GM18508 (cell line): ENCODE measurements at regions not wholly inside any gene's neighbourhood (a gene's known extent, or its start where the extent isn't known, plus 50 kb on each side); places are given as distances from the start of the nearest gene placed in this dataset.
"Not testable (repeated sequence)": the region's sequence is repeated elsewhere in the genome, so short reads cannot be mapped to it uniquely, and the experiment has no call there.

Experiments
- ATAC-seq: cut with Tn5 transposase; IDR thresholded peaks from one replicate; pipeline ENCODE4 v1.9.1; 2021; ENCODE audit warnings: moderate number of reproducible peaks; ENCODE audit not compliant: insufficient read depth, unreplicated experiment

DNA sequence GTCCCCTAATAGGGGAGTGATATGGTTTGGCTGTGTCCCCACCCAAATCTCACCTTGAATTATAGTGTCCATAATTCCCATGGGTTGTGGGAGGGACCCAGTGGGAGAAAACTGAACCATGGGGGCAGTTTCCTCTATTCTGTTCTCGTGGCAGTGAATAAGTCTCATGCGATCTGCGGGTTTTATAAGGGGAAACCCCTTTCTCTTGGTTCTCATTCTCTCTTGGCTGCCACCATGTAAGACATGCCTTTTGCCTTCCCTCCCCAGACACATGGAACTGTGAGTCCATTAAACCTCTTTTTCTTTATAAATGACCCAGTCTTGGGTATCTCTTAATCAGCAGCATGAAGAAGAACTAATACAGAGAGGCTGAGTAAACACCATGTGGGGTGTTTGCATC lies 156.0 kb downstream of the NPIPB11 start:
- not testable (repeated sequence) for ATAC-seq

DNA sequence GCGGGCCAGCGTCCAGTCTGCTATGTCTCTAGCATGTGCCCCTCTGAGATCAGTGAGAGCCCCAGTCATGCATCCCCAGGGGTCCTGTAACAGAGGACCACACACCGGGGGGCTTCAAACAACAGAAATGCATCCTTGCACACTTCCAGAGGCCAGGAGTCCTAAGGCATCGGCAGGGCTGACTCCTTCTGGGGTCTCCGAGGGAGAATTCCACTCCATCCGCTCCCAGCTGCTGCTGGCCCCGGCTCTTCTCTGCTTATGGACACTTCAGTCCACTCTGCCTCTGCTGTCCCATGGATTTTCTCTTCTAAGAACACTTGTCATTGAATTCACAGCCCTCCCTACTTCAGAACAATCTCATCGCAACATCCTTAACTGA lies 157.6 kb downstream of the NPIPB11 start:
- not testable (repeated sequence) for ATAC-seq

DNA sequence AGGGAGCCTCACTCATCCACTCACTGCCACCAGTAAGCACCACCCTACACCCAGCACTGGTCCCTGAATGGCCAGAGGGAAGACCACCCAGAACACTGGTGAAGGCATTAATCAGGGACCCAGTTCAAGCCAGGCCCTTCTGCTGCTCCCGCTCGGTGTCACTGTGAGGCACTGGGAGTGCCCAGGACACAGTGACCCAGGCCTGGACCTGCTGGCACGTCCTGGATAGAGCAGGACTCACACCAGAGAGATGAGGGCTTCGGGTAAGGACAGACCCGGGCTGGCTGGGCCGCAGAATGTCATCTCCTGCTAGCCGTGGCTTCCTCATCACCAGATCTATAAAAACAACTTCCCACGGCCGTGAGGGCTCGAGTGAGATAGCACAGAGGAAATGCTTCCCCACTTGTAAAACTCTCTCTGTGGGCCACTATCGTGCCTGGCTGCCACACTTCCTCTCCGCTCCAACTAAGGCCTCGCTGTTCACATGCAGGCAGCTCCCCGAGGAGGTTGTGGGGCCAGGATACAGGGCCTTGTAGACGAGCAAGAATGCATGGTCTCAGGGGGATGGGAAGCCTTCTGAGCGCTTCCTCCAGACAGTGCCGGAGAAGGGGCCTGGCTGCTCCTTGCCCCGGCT lies 158.1 kb downstream of the NPIPB11 start:
- not testable (repeated sequence) for ATAC-seq

DNA sequence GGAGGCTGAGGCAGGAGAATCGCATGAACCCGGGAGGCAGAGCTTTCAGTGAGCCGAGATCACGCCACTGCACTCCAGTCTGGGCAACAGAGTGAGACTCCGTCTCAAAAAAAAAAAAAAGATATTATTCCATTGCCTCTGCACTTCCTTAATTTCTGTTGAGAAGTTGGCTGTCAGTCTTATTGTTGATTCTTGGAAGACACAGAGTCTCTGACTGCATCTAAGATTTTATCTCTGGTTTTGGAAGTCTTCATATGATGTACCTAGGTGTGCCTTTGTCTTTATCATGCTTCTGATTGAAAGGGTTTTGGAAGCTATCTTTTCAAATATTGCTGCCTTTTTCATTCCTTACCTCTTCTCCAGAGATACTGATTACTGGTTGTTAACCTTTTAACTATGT lies 160.4 kb downstream of the NPIPB11 start:
- ATAC-seq = not testable (repeated sequence)

DNA sequence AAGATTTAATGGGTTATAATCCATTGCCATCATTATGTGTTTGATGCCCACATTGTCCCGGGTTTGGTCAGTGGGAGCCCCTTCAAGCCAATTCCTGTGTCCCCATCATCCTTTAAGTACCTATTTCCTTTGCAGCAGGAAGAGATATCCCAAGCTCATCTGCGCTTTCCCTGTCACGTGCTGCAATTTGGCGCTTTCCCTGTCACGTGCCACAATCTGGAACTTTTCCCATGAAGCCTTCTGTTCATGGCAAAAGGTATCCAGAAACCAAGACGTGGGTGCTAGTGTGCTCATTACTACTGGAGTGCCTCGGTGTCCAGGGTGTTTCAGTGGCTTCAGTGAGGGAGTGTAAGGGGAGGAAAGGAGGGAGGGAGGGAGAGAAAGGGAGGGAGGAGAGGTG lies 168.5 kb downstream of the NPIPB11 start:
- ATAC-seq = no peak

DNA sequence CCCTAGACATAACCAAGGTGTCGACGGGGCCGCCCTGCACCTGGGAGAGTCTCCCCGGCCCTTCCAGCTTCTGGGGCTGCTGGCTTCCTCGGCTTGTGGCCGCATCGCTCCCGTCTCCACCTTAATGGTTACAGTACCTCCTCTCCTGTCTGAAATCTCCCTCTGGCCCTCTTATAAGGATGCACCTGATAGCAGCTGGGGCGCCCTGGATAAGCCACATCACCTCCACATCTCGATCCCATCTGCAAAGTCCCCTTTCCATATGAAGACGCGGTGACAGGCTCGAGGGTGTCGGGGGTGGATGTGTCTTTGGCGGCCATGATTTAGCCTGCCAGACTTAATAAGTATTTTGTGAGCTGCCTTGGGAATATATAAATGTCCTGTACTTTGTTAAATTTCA lies 169.0 kb downstream of the NPIPB11 start:
- not testable (repeated sequence) for ATAC-seq

DNA sequence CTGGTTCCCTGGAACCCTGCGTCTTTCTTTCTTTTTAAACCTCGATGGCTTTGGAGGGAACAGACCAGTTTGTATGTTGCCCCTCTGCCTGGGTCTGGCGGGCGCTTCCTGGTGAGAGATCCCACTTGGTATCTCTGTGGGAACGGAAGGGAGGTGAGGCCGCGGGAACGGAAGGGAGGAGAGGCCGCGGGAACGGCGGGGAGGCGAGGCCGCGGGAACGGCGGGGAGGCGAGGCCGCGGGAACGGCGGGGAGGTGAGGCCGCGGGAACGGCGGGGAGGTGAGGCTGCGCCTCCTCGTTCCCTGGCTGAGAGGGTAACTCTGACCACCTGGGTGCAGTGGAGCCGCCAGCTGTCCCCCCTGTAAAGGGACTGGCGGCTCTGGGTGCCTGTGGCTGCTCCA lies 169.5 kb downstream of the NPIPB11 start:
- ATAC-seq = not testable (repeated sequence)

DNA sequence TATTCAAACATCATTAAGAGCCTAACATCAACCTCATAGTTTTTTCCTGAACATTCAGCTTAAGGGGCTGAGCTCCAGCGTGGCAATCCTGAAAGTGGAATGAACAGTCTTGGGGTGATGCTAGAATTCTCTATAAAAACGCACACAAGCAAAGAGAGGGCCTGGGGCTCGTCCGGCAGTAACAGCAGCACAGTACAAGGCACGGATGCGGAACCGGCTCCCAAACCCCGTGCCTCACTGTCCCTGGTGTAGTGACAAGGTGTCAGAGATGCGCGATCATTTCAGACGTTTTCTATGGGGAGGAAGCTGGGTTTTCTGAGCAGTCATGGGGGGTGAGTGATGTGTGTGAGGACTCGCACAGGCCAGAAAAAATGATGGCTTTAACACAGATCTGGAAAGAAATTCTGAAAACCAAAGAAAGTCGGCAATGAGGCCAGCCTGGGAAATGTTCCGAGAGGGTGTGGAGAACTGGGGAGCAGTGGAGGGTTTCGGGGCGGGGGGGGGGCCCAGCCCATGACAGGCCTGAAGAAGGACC lies 170.6 kb downstream of the NPIPB11 start:
- ATAC-seq = not testable (repeated sequence)

DNA sequence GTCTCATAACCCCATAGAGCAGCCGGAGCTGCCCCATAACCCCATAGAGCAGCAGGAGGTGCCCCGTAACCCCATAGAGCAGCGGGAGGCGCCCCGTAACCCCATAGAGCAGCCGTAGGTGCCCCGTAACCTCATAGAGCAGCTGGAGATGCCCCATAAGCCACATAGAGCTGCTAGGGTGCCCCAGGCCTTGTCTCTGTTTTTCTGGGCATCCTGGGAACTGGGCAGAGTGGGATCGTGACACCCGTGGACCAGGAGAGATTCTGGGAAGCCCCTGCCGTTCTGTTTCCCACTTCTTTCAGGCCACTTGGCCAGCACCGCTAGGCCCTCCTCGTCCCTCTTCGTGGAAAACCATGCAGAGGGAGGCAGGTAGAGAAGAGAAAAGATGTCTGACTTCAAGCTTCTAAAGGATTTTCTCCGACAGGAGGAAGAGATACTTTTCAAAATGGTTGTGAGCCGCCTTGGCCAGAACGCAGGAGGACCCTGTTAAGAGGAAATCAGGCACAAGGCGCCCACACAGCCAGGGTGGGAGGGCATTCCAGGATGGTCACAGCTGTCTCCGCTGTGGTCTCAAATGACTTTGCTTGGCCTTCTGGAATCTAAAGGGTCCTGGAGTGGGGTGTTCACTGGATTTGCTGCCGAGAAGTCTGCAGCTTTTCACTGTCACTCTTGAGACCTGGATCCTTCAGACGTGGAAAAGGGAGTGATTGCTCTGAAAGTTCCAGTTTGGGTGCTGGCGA lies 171.8 kb downstream of the NPIPB11 start:
- ATAC-seq = not testable (repeated sequence)

DNA sequence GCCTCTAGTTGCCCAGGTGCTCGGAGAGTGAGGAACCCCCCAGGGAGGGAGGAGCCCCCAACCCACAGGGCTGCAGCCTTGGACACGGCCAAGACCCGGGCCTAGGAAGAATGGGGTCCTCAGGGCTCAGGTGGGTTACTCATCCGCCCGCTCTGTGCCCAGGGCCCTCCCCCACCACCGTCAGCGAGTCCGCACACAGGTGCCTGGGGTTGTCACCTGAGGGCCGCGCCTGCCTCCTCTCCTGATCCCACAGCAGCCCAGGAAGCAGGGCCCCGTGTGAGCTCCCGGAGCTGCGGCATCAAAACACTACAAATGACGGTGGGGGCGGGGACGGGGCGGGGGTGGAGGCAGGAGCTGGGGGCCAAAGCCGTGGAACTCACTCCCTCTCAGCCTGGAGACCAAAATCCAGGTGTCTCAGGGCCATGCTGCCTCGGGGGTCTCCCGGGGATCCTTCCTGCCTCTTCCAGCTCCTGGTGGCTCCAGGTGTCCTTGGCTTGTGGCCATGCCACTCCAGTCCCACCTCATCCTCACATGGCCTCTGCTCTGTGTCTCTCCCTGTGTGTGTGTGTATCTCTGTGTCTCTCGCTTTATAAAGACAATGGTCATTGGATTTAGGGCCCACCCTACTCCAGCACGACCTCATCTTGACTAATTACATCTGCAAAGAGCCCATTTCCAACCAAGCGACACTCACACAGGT lies 172.7 kb downstream of the NPIPB11 start:
- ATAC-seq = not testable (repeated sequence)

DNA sequence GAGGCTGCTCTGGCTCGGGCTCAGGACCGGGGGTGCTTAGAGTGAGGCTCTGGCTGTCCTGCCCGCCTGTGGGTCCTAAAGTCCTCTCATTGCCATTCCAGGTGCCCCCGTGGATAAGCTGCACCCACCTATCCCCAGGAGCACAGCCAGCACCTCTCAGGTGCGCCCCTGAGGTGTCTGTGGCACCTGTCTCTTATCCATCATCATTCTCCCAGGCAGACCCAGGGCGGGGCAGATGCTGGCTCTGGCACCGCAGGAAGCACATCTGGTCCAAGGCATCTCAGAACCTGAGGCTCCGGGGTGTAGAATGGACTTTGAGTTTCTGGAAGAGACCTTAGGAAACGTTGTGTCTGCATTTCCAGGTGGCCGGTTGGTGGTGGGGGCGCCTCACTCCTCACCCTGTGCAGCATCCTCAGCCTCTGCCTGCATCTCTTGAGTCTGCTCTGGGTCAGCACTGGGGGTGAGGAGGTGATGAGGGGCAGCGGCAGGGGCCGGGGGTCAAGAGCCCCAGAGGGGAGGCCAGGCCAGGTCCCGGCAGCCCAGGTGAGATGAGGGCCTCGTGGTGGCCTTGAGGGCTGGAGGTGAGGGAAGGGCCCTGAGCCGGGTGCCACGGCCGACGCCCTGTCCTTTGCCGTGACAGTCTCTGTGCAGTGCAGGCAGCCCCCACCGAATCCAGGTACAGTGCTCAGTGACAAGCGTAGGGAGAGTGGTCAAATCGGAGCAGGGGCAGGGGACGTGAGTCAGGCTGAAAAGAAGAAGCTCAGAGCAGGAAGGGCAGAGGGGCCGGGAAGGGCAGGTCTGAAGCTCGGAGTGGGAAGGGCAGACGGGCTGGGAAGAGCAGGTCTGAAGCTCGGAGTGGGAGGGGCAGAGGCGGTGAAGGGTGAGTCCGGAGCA lies 173.5 kb downstream of the NPIPB11 start:
- no peak for ATAC-seq

DNA sequence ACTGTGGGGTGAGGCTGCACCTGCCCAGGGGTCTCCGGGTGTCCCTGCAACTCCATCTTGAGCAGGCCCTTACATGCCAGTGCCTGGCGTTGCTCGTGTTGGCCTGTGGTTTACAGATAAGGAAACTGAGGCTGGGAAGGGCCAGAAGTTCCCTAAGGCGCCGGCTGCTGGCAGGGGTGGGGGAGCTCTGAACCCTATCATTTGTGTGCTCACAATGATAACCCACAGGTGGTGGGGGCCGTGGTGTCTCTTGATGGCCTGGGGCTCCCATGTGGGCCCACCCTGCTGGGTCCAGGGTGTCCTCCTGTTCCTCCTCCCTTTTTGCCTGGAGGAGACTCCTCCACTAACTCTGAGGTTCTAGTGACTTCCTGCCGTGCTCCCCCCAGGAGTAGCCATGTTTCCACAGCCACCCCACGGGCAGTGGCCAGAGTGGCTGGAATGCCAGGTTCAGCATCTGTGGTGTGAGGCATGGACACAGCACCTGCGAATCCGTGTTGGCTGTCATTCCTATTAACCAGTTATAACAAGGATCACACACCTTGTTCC lies 174.3 kb downstream of the NPIPB11 start:
- ATAC-seq = not testable (repeated sequence)

DNA sequence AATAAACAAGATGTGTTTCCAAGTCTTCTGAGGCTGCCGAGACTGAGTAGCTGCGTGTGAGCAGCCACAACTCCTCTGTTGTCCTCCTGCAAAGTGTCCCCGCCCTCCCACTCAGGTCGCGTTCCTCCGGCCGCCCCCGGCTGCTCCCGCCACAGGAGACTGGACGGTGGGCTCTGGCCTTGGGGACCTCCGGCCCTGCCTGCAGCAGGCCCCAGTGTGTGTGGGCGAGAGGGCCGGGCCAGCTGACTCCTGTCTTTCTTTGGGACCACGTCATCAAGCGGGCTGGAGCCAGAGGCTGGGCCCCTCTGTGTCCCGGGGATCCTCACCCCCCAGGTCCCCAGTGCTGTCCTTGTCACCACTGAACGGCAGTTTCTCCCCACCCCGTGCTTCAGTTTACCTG lies 175.3 kb downstream of the NPIPB11 start:
- no peak for ATAC-seq

DNA sequence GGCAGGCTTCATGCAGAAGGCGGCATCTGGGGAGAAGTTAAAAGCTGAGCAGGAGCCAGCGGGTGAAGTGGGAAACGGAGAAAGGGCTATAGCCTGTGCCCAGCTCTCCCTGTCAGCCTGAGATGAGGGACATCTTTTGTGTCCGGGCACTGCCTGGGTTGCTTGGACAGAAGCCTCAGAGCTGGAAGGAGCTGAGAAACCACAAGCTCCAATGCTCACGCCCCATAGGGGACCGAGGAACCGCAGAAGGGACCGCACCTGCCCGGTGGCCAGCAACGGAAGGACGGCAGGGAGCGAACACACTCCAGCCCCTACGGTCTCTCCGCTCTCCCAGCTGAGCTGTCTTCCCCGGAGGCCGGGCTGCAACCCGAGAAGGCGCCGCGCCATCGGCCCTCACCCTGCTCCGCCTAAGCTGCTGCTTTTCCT lies 175.8 kb downstream of the NPIPB11 start:
- ATAC-seq = no peak

DNA sequence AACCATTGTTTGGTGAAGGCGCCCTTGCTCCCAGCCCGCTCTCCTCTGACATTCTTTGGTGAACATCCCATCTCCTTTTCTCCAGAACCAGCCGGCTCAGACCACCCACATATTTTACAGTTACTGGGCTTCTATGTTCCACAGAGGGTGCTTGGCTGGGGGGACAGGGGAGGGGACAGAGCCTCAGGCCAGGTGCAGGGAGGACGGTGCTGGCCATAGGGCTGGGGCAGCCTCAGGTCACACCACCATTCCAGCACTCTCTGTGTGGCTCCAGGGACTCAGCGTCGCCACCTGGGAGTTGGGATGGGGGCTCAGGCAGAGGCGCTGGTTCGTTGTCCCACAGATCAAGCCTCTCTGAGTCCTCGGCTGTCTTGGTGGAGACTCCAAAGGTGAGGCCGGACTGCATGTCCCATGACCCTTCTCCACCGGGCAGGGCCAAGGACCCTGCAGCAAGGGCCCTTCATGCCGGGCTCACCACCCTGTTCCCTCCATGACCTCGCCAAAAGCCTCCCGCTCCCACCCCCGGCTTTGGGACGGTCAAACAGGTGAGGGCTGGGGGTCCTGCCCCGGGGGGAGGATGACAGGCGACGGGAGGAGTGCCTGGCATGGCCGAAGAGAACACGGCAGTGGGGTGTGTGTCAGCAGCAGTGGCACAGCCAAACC lies 176.4 kb downstream of the NPIPB11 start:
- ATAC-seq = not testable (repeated sequence)

DNA sequence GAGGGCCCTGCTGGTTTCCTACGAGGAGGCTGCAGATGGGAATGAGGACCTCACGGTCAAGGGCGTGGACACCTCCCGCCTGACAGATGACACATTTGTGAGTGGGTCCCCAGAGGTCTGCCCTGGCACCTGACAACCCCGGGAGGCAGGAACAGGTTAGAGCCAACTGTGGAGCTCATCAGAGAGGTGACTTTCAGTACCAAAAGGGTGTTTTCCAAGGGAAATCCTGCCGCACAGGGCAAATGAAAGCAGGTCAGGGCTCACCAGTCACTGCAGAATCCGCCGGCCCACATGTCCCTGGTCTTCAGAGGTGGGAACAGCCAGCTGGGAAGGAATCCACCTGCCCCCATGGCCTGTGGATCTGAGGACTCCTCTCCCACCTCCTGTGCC lies 176.9 kb downstream of the NPIPB11 start:
- ATAC-seq = not testable (repeated sequence)

DNA sequence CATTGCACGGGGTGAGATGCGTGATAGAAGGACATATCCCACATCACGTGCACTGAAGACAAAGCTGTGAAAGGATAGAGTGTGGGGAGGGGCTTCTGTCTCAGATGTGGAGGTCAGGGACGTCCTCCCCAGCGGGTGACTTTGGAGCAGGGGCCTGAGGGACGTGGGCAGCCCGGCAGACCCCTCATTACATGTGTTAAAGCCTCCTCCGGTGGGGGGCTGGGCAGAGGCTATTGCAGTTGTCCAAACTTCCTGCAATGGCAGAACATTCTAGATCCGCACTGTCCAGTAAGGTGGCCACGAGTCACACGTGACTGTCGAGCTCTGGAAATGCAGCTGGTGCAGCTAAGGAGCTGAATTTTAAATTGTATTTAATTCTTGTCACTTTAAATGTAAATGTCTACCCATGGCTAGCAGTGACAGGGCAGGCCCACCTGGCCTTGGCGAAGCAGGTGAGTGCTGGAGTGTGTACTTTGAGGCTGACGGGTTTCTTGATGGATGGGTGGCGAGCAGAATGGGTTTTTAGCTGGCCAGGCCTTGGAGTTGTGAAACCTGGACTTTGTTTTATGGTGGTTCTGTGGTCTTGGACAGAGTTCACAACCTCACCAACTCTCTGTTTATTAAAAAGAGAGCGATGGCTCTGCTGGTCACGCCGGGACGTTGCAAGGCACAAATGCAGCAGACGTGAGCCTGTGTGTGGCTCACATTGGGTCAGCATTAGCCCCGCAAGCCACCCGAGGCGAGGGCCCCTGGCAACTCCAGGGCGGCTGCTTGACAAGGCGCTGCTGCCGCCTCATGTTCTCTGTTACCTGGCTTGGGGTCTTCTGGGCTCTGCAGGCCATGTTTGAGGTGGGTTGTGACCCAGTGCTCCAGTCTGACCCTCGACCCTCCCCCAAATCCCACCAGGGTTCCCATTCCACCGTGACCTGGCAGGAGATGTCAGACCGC lies 177.6 kb downstream of the NPIPB11 start:
- not testable (repeated sequence) for ATAC-seq
